Left renal cortex interstitium (tissue), 4 donors: ENCODE measurements at regions not wholly inside any gene's neighbourhood (a gene's known extent, or its start where the extent isn't known, plus 50 kb on each side); places are given as distances from the start of the nearest gene placed in this dataset.
A peak's percentile ranks its signal among the peaks of the same experiment; 100 is the strongest.
"Not testable (repeated sequence)": the region's sequence is repeated elsewhere in the genome, so short reads cannot be mapped to it uniquely, and the experiment has no call there.

Experiments
- DNase-seq, 4 donors: peaks; one replicate each; pipeline ENCODE4 v3.0.0-alpha.2; 2013; ENCODE audit warnings: low read depth in 4 of 4, low spot score in 2 of 4, missing footprints in 1 of 4

- no peak for DNase-seq
Observed at GRCh38 chr9:29220596-29221251, 1647.4 kb upstream of the C9orf72 start.

DNA sequence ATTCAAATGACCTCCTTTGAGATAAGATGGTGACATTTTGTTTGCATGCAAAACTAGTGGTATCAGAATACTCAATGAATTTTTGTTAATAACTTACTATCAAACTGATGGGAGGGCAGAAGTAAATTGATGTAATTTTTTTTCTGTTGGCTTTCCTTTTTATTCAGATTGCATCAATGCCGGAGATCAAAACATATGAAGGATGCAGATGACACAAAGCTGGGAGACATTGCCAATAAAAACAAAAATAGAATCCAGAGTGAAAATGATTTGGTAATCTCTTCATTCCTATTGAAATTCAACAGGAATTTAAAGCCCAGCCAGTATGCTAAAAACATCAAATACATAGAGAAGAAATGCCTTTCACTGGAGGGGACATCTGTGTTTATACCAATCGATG is 1655.3 kb upstream of the C9orf72 start:
- no peak for DNase-seq

DNA sequence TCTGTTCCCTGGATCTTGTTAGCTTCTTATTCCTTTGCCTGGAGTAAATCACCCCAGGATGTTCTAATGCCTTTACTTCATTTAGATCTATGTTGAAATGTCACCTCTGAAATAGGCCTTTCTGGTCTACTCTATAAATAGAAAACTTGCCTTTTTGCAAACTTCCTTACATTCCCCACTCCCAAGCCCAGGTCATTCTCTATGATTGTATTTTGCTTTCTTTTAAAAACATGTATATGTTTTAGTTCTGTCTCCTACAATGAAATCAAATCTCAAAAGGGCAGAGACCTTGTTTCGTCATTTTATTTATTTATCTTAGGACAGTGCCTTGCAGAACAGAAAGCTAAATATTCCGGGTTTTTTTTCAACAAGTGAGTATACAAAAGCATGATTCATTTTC is 1657.7 kb upstream of the C9orf72 start:
- no peak for DNase-seq

GRCh38 chr9:29233193-29233592 is 1659.9 kb upstream of the C9orf72 start:
- DNase-seq: no peak

- DNase-seq: no peak
Observed at GRCh38 chr9:29241320-29241719, 1668.0 kb upstream of the C9orf72 start.

DNA sequence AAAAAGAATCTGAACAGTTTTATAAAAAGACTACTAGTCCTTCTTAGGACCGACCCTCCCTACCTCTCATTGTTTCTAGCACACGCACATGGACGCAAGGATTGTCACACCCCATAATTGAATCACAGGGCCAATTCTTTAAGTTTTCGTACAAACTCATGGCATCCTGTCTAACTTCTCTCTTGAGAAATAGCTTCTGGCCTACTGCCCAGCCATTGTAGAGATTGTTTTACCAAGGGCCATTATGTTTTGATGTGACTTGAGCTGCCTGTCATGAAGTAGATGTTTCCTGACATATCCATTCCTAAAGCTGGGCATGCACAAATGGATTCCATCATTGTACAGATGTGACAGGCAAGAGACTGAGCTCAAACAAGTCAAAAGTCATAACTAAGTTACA is 1672.1 kb upstream of the C9orf72 start:
- DNase-seq: no peak

DNA sequence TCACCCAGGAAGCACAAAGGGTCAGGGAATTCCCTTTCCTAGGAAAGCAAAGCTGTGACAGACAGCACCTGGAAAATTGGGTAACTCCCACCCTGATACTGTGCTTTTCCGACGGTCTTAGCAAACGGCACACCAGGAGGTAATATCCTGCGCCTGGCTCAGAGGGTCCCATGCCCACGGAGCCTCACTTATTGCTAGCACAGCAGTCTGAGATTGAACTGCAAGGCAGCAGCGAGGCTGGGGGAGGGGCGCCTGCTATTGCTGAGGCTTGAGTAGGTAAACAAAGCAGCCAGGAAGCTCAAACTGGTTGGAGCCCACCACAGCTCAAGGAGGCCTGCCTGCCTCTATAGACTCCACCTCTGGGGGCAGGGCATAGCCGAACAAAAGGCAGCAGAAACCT is 1697.1 kb upstream of the C9orf72 start:
- DNase-seq: not testable (repeated sequence)

GRCh38 chr9:29282121-29282520 is 1708.8 kb upstream of the C9orf72 start:
- no peak for DNase-seq

DNA sequence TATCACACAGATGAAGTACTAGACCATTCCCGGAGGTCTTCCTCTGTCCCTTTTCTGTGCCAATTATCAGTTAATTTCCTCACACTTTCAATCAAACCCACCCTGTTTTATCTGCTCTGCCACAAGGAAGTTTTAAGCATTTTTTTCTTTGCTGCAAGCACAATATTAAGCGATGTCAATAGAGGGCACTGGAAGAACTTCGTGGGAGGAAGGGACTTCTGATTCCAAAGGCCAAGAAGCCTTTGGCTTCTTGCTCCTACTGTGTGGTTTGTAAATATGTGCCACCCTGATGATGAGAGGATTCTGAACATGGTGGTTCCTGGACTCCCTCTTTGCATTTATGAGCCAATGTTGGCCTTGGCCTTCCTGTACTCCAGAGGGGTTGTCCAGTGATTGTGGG is 1712.5 kb upstream of the C9orf72 start:
- DNase-seq: no peak

DNA sequence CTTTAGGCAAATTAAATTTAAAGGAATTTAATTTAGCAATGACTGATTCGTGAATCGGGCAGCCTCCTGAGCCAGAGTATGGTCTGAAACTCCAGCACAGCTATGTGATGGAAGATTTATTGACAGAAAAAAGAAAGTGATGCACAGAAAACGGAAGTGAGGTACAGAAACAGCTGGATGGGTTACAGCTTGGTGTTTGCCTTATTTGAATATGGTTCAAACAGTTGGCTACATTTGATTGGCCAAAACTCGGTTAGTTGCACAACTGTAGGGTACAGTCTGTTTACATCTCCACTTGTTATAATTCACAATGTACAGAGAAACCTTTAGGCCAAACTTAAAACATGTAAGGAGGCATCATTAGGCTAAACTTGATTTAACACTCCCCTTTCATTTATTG is 1716.1 kb upstream of the C9orf72 start:
- DNase-seq: no peak

- DNase-seq: no peak
Observed at GRCh38 chr9:29290516-29290915, 1717.2 kb upstream of the C9orf72 start.

GRCh38 chr9:29297592-29297991 is 1724.3 kb upstream of the C9orf72 start:
- DNase-seq: no peak

- DNase-seq: no peak
Observed at GRCh38 chr9:29311221-29311620, 1737.9 kb upstream of the C9orf72 start.

GRCh38 chr9:29312327-29312726 is 1739.0 kb upstream of the C9orf72 start:
- DNase-seq: no peak

DNA sequence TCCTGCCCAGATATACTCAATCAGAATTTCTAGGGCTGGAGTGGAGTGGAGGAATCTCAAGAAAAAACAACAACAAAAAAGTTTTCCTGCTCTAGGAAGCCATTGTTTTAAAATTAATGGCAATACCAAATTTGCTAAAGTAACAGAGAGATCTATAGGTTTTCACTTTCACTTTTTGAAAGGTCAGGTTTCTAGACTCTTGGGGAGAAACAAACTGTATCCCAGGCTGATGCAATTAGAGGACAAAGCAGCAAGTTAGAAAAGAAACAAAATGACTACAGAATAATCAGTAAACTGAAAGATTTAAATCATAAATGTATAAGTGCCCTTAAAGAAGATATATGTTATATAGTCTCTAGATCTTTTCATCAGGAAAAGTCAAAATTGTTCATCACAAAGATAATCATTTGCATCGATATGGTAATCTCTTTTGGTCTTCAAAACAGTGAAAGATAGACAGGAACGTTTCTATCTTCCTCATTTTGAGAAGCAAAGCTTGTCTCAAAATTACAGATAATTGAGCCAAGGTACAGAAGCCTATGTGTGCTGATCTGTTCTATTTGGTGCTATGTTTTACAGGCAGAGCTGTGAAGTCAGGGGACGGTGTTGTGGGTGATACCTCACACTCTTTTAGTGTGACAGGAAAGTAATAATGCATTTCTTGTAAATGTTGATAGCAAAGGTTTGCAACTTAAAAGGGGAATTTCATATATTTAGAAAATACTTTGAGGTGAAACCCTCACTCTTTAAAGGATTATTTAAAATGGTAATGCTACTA is 1746.6 kb upstream of the C9orf72 start:
- DNase-seq: no peak

DNA sequence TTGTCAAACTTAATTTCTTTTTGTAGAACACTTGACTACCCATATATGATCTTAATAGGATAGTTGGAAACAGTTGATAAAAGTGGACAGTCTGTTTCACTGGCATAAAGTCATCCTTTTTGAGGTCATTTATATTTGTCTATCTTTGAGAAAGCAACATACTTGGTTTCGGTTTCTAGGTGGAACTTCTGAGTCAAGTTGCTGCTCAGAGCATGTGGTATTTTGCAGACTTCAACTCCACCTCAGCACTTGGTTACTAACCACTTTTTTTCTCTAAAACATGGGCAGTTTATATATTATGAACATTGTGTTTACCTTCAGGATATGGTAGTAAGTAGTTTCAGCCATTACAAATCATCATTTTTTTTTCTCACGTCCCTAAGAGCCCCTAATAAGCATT is 1749.0 kb upstream of the C9orf72 start:
- no peak for DNase-seq

DNA sequence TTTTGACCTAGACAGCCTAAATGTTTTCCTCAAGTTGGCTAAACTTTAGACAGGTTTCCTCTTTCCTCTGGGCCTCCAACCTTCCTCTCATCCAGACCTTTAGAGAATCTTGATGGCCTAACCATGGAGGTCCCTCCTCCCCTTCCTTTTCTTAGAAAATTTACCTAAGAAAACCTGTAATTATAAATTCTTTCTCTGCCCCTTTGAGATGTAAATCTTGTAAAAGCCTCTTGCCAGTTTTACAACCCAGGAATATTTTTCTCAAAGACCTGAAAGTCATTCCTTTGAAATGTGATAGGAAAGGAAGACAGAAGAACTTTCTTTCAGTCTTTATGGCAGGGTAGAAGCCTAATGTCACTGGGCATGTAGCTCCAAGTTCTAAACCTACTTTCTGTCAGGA is 1752.6 kb upstream of the C9orf72 start:
- peak in 1 of 4 donors; percentile 6 for DNase-seq

- DNase-seq: no peak
Observed at GRCh38 chr9:29332789-29333188, 1759.5 kb upstream of the C9orf72 start.

DNA sequence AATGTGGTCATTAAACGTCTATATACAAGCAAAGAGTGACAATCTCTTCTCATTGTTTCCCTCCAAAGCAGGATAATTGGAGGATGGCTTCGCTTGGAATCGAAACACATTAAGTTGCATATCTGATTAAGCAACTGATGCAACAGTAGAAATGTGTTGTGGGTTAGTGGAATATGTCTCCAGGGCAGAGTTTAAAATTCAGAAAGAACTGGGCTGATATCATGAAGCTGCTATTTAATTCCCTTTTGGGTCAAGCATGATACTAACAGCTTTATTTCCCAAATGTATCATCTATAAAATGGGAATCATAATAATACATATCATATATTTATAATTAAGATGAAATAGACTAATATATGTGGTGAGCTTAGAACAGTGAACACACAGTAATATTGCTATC is 1763.0 kb upstream of the C9orf72 start:
- DNase-seq: no peak

DNA sequence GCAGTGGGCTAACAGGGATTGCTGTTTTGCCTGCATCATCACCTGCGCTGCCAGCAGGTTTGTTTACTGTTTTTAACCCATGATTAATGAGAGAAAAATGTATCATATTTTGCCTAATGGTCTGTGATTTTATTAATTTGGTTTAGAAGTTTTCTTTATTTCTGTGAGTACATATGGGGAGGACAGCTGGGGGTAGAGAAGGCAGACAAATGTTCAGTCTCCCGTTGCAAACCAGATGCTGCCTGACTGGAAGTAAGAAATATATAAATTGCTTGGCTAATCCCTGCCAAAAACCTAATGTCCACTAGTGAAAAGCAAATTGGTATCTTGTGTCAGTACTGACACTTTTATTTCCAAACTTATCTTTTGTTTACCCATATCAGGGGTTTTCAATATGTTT is 1766.1 kb upstream of the C9orf72 start:
- DNase-seq: no peak

DNA sequence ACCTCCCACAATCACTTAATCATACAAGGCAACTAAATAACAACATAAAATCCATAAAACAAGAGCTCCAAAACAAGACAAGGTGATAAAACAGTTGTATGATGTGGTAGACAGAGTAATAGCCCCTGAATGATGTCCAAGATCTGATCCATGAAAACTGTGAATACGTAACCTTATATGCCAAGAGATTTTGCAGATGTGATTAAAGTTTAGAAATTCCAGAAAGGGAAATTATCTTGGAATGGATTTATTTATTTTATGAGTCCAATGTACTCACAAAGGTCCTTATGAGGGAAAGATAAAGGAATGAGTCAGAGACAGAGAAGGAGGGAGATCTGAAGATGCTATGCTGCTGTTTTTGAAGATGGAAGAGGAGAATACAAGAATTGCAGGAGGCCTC is 1775.7 kb upstream of the C9orf72 start:
- DNase-seq: no peak

DNA sequence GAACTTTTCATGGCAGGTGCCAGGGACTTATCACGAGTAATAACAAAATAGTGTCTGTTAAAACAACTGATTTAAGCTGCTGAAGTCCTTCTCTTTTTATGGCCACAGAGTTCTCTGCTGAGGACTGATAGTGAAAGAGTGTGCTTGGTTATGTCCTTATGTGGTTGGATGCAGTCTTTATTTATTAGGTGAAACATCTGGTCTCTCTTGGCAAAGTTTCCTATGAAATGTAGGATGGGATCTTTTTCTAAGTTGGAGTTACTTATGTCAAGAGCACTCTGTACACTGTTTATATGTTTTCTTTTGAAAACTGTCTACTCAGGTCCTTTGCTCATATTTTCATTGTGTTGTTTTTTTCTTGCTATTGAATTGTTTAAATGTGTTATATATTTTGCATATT is 1816.1 kb upstream of the C9orf72 start:
- no peak for DNase-seq
